Liver (tissue), 8 donors: ENCODE measurements at regions not wholly inside any gene's neighbourhood (a gene's known extent, or its start where the extent isn't known, plus 50 kb on each side); places are given as distances from the start of the nearest gene placed in this dataset.

Experiments used
- DNase-seq: peaks from one replicate; pipeline ENCODE4 v3.0.0-alpha.2; 2017; ENCODE audit warnings: low spot score
- H3K27ac ChIP-seq, 2 donors: one replicate each; pipeline ENCODE4 v1.7.0; 2013; ENCODE audit warnings: inconsistent platforms in 2 of 2, low read length in 2 of 2, control low read depth in 1 of 2, low read depth in 1 of 2, mild to moderate bottlenecking in 1 of 2
- H3K27me3 ChIP-seq, 4 donors: one replicate each; pipeline versions ENCODE4 v1.6.1 to v1.7.0; 2013; ENCODE audit warnings: low read length in 3 of 4, inconsistent platforms in 1 of 4, mild to moderate bottlenecking in 1 of 4, moderate library complexity in 1 of 4; ENCODE audit not compliant: control insufficient read depth in 4 of 4, insufficient read depth in 4 of 4
- H3K36me3 ChIP-seq, 4 donors: one replicate each; pipeline versions ENCODE4 v1.6.1 to v1.7.0; 2013; ENCODE audit warnings: low read length in 3 of 4, mild to moderate bottlenecking in 3 of 4, low read depth in 1 of 4, moderate library complexity in 1 of 4; ENCODE audit not compliant: control insufficient read depth in 4 of 4, insufficient read depth in 3 of 4
- H3K4me1 ChIP-seq, 4 donors: one replicate each; pipeline versions ENCODE4 v1.6.1 to v1.7.0; 2013; ENCODE audit warnings: low read length in 3 of 4, mild to moderate bottlenecking in 3 of 4, moderate library complexity in 1 of 4; ENCODE audit not compliant: control insufficient read depth in 4 of 4, insufficient read depth in 4 of 4
- H3K4me3 ChIP-seq, 3 donors: one replicate each; pipeline versions ENCODE4 v1.6.1 to v1.7.0; 2013; ENCODE audit warnings: low read length in 3 of 3, control low read depth in 1 of 3, low read depth in 1 of 3, mild to moderate bottlenecking in 1 of 3
- H3K9ac ChIP-seq, 2 donors: one replicate each; pipeline ENCODE4 v1.7.0; 2013; ENCODE audit warnings: low read length in 2 of 2, mild to moderate bottlenecking in 2 of 2, moderate library complexity in 2 of 2, control low read depth in 1 of 2, low read depth in 1 of 2
- H3K9me3 ChIP-seq, 4 donors: one replicate each; pipeline versions ENCODE4 v1.6.1 to v1.7.0; 2013; ENCODE audit warnings: low read length in 3 of 4; ENCODE audit not compliant: control insufficient read depth in 4 of 4
- EGR1 ChIP-seq, 2 donors: IDR thresholded peaks; 2 replicates each; pipeline ENCODE4 v1.6.1; 2016 to 2018; ENCODE audit warnings: antibody characterized with exemption in 2 of 2, low read depth in 2 of 2
- FOXA2 ChIP-seq: IDR thresholded peaks from 2 replicates; pipeline ENCODE4 v1.6.1; 2016; ENCODE audit warnings: antibody characterized with exemption
- GABPA ChIP-seq, 2 donors: IDR thresholded peaks in 1 of 2; conservative IDR thresholded peaks in 1 of 2; 2 replicates each; pipeline ENCODE4 v1.6.1; 2016; ENCODE audit warnings: antibody characterized with exemption in 2 of 2, mild to moderate bottlenecking in 1 of 2, moderate library complexity in 1 of 2
- HNF4A ChIP-seq, 2 donors: conservative IDR thresholded peaks; 2 replicates each; pipeline ENCODE4 v1.6.1; 2016; ENCODE audit warnings: antibody characterized with exemption in 2 of 2, mild to moderate bottlenecking in 2 of 2
- HNF4G ChIP-seq: IDR thresholded peaks from 2 replicates; pipeline ENCODE4 v1.6.1; 2016; ENCODE audit warnings: antibody characterized with exemption
- JUND ChIP-seq, 2 donors: IDR thresholded peaks; 2 replicates each; pipeline ENCODE4 v1.6.1; 2016; ENCODE audit warnings: antibody characterized with exemption in 2 of 2
- NR2F2 ChIP-seq: IDR thresholded peaks from 2 replicates; pipeline ENCODE4 v1.6.1; 2016; ENCODE audit warnings: antibody characterized with exemption
- RAD21 ChIP-seq, 2 donors: IDR thresholded peaks; 2 replicates each; pipeline ENCODE4 v1.6.1; 2016; ENCODE audit warnings: antibody characterized with exemption in 2 of 2, mild to moderate bottlenecking in 2 of 2
- SP1 ChIP-seq: IDR thresholded peaks from 2 replicates; pipeline ENCODE4 v1.6.1; 2018; ENCODE audit warnings: antibody characterized with exemption, mild to moderate bottlenecking
- TAF1 ChIP-seq: conservative IDR thresholded peaks from 2 replicates; pipeline ENCODE4 v1.6.1; 2016; ENCODE audit warnings: antibody characterized with exemption, mild to moderate bottlenecking
- YY1 ChIP-seq: IDR thresholded peaks from 2 replicates; pipeline ENCODE4 v1.6.1; 2016; ENCODE audit warnings: antibody characterized with exemption, mild to moderate bottlenecking
- WGBS: extraction: QIAGEN DNeasy Blood & Tissue Kit; methylation state at CpG from one replicate; pipeline ENCODE4 v1.1.7; 2013; 5-methylcytosine and 5-hydroxymethylcytosine counted together
- TF ChIP-seq, protein P1 (sequence below): IDR thresholded peaks from 2 replicates; pipeline ENCODE4 v1.6.1; 2016; ENCODE audit warnings: antibody characterized with exemption, mild to moderate bottlenecking
- TF ChIP-seq, protein P2 (sequence below): fragments of 150-350 bp; IDR thresholded peaks from 2 replicates; pipeline ENCODE4 v1.5.1; 2017; ENCODE audit warnings: improper control_type of control experiment, low read depth, low read length; ENCODE audit not compliant: missing input control
- TF ChIP-seq, protein P3 (sequence below): IDR thresholded peaks from 2 replicates; pipeline ENCODE4 v1.6.1; 2016; ENCODE audit warnings: antibody characterized with exemption
- donor health status: healthy.
- donor health status: healthy.
- donor health status: healthy.
- donor health status: healthy.
- donor health status: healthy.

DNA sequence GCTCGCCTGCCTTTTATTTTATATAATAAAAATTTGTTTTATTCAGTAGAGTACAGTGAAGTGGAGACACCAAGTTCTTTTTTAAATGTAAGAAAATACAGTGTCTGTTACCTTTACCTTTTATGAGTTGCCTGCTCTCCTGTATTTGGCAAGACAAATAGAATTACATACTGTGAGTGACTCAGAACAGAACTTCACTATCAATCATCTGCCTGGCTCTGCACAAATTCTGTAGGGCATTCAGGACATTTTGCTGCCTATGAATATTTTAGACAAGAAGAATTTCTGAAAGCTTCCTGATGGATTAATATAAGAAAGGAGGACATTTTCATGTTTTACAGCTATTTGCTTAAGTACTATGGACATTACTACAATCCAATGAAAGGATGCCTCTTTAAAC is 135.4 kb upstream of the PHF14 start:
- 60% methylated on average over 1 of the region's 1 CpG for WGBS
- H3K9ac ChIP-seq, result no peak overlapping the region
- no peaks in the 10 kb centered on the region for H3K36me3 ChIP-seq
- no peak for DNase-seq
- no peaks in the 10 kb centered on the region for H3K9me3 ChIP-seq
- TF ChIP-seq EGR1 (IDR thresholded peaks at IDR 0.05; ENCODE audit: low read depth in 2 of 2) (no peak), TAF1 (no peak)
- no peak overlapping the region for H3K4me3 ChIP-seq
- no peaks in the 10 kb centered on the region for H3K27me3 ChIP-seq
- H3K4me1 ChIP-seq, result no peaks in the 10 kb centered on the region
- H3K27ac ChIP-seq, result no peak overlapping the region

DNA sequence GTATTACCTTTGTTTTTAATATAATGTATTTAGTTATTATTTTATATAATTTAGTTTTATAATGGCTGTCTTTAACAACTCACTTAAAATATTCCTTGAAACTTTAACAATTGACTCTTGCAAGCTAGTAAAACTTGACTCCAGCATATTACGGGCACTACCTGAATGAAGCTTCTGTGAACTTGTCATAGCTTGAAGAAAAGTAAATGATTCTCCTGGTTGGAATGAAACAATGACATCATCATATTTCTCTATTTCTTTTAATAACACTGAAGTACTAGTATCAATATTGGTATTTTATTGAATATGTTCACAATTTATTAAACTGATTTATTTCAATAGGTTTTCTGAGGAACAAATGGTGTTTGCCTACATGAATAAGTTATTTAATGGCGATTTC is 128.4 kb upstream of the PHF14 start:
- no peak for TF ChIP-seq GABPA (IDR thresholded peaks at IDR 0.05 in 1 of 2, conservative IDR thresholded peaks at IDR 0.05 in 1 of 2)
- TF ChIP-seq, protein P1, sequence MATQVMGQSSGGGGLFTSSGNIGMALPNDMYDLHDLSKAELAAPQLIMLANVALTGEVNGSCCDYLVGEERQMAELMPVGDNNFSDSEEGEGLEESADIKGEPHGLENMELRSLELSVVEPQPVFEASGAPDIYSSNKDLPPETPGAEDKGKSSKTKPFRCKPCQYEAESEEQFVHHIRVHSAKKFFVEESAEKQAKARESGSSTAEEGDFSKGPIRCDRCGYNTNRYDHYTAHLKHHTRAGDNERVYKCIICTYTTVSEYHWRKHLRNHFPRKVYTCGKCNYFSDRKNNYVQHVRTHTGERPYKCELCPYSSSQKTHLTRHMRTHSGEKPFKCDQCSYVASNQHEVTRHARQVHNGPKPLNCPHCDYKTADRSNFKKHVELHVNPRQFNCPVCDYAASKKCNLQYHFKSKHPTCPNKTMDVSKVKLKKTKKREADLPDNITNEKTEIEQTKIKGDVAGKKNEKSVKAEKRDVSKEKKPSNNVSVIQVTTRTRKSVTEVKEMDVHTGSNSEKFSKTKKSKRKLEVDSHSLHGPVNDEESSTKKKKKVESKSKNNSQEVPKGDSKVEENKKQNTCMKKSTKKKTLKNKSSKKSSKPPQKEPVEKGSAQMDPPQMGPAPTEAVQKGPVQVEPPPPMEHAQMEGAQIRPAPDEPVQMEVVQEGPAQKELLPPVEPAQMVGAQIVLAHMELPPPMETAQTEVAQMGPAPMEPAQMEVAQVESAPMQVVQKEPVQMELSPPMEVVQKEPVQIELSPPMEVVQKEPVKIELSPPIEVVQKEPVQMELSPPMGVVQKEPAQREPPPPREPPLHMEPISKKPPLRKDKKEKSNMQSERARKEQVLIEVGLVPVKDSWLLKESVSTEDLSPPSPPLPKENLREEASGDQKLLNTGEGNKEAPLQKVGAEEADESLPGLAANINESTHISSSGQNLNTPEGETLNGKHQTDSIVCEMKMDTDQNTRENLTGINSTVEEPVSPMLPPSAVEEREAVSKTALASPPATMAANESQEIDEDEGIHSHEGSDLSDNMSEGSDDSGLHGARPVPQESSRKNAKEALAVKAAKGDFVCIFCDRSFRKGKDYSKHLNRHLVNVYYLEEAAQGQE, result no peak
- no peak for TF ChIP-seq TAF1
- no peak for TF ChIP-seq JUND (IDR thresholded peaks at IDR 0.05)
- TF ChIP-seq, protein P2, sequence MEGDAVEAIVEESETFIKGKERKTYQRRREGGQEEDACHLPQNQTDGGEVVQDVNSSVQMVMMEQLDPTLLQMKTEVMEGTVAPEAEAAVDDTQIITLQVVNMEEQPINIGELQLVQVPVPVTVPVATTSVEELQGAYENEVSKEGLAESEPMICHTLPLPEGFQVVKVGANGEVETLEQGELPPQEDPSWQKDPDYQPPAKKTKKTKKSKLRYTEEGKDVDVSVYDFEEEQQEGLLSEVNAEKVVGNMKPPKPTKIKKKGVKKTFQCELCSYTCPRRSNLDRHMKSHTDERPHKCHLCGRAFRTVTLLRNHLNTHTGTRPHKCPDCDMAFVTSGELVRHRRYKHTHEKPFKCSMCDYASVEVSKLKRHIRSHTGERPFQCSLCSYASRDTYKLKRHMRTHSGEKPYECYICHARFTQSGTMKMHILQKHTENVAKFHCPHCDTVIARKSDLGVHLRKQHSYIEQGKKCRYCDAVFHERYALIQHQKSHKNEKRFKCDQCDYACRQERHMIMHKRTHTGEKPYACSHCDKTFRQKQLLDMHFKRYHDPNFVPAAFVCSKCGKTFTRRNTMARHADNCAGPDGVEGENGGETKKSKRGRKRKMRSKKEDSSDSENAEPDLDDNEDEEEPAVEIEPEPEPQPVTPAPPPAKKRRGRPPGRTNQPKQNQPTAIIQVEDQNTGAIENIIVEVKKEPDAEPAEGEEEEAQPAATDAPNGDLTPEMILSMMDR, result no peak
- TF ChIP-seq YY1, result no peak
- no peak for TF ChIP-seq HNF4A (conservative IDR thresholded peaks at IDR 0.05)
- TF ChIP-seq, protein P3, sequence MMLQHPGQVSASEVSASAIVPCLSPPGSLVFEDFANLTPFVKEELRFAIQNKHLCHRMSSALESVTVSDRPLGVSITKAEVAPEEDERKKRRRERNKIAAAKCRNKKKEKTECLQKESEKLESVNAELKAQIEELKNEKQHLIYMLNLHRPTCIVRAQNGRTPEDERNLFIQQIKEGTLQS, result no peak
- Histone ChIP-seq H3K9me3 (no peaks in the 10 kb centered on the region), H3K27me3 (no peaks in the 10 kb centered on the region), H3K4me3 (no peak overlapping the region), H3K9ac (no peak overlapping the region), H3K36me3 (no peaks in the 10 kb centered on the region), H3K27ac (no peak overlapping the region), H3K4me1 (no peaks in the 10 kb centered on the region)
- WGBS, result 84% methylated on average over 2 of the region's 2 CpGs
- no peak for DNase-seq

DNA sequence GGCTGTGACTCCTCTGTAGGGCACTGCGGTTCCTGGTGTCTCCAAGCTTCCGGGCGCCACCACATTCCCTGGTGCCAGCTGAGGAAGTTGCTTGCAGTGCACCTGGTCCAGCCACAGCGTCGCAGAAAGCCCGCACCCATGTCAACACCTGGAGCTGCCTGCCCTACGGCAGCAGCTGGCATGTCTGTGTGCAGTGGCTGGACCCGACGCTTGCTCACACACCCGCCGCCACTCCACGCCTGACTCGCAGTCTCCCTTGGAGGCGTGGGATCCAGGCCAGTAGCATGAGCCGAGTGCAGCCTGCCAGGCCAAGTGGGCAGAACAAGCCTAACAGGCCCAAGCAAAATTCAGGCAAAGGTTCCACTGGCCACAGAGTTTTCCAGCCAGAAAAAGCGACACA is 118.1 kb upstream of the PHF14 start:
- no peak overlapping the region for H3K4me3 ChIP-seq
- H3K4me1 ChIP-seq, result no peaks in the 10 kb centered on the region
- peaks cover 0 to 3% (median 0%) of the 10 kb centered on the region in 4 donors for H3K27me3 ChIP-seq
- H3K27ac ChIP-seq, result no peak overlapping the region
- TF ChIP-seq RAD21 (IDR thresholded peaks at IDR 0.05) (no peak), HNF4G (no peak), FOXA2 (no peak), SP1 (no peak), TAF1 (no peak), NR2F2 (no peak)
- TF ChIP-seq, protein P2, result no peak
- TF ChIP-seq, protein P3, result no peak
- TF ChIP-seq, protein P1, result no peak
- no peaks in the 10 kb centered on the region for H3K36me3 ChIP-seq
- H3K9me3 ChIP-seq, result no peaks in the 10 kb centered on the region
- WGBS, result 94% methylated on average over 16 of the region's 16 CpGs
- no peak for DNase-seq
- H3K9ac ChIP-seq, result no peak overlapping the region
